ENCODE measurements at regions not wholly inside any gene's neighbourhood (a gene's known extent, or its start where the extent isn't known, plus 50 kb on each side); places are given as distances from the start of the nearest gene placed in this dataset.

DNA sequence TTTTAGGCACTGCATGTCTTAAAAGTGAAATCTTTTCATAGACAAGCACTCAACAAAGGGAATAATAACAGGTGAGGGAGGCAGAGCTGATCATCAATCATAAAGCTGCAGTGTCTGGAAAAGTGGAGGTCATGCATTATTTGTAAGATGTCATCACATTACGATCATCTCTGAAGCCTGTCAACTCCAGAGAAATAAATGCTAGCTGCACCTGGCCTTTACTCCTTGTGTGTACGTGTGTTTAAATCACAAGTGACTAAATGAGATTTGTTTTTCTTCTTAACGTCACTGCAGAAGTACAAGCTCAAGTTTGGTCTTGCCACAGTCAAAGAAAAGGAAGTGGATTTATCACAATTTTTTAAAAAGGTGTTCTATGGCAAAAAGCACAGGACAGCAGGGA, 275.5 kb upstream of the SGK1 start:
- no peaks in the 10 kb centered on the region for H3K4me1 ChIP-seq (ENCODE audit: control insufficient read depth in 1 of 2, insufficient read depth in 1 of 2, low read depth in 1 of 2, low read length in 1 of 2)
- no peak overlapping the region for H3K27ac ChIP-seq
- H3K9me3 ChIP-seq, result no peaks in the 10 kb centered on the region
- H3K36me3 ChIP-seq, result no peaks in the 10 kb centered on the region
- no peaks in the 10 kb centered on the region for H3K27me3 ChIP-seq
- TF ChIP-seq, protein P1, sequence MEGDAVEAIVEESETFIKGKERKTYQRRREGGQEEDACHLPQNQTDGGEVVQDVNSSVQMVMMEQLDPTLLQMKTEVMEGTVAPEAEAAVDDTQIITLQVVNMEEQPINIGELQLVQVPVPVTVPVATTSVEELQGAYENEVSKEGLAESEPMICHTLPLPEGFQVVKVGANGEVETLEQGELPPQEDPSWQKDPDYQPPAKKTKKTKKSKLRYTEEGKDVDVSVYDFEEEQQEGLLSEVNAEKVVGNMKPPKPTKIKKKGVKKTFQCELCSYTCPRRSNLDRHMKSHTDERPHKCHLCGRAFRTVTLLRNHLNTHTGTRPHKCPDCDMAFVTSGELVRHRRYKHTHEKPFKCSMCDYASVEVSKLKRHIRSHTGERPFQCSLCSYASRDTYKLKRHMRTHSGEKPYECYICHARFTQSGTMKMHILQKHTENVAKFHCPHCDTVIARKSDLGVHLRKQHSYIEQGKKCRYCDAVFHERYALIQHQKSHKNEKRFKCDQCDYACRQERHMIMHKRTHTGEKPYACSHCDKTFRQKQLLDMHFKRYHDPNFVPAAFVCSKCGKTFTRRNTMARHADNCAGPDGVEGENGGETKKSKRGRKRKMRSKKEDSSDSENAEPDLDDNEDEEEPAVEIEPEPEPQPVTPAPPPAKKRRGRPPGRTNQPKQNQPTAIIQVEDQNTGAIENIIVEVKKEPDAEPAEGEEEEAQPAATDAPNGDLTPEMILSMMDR (IDR thresholded peaks at IDR 0.05), result no peak
- no peak overlapping the region for H3K4me3 ChIP-seq (ENCODE audit: low read depth in 1 of 2, low read length in 1 of 2)

DNA sequence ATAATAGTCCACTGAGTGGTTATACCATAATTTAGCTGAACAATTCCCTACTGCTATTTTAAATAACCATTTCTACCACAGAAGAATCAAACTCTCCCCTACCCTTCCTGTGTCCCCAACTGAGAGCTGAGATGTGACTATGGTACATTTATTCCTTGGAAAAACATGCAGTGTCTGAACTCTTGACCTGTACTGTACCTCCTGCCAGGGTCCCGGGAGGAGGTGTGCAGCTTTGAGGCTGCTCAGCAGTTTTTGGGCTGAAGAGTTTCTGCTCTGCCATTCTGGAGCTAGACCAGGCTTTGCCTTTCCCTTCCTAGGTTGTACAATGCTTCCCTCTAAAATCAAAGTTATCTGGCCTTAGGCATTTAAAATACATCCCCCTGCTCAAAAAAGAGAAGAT, 275.1 kb upstream of the SGK1 start:
- TF ChIP-seq, protein P1 (IDR thresholded peaks at IDR 0.05), result no peak
- no peaks in the 10 kb centered on the region for H3K9me3 ChIP-seq
- H3K36me3 ChIP-seq, result no peaks in the 10 kb centered on the region
- no peaks in the 10 kb centered on the region for H3K27me3 ChIP-seq
- H3K27ac ChIP-seq, result no peak overlapping the region
- H3K4me1 ChIP-seq (ENCODE audit: control insufficient read depth in 1 of 2, insufficient read depth in 1 of 2, low read depth in 1 of 2, low read length in 1 of 2), result no peaks in the 10 kb centered on the region
- H3K4me3 ChIP-seq (ENCODE audit: low read depth in 1 of 2, low read length in 1 of 2), result no peak overlapping the region

DNA sequence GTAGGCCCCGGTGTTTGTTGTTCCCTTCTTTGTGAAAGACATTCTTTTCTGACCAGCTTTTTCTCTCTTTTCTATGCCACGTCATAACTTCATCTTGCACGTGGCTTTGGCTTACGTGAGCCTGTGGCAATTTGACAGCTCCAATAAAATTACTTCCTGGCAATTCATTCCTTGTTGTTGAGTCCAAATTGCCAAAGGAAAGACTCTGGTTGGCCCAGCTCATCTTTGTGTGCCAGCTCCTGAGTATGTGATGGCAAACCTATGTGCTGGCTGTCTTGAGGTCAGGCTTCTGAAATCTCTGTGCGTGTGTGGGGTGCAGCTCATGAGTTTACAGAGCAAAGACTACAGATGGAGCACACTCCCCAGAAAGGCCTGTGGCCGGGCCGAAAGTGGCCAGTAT, 272.5 kb upstream of the SGK1 start:
- Histone ChIP-seq H3K27me3 (no peaks in the 10 kb centered on the region), H3K9me3 (no peaks in the 10 kb centered on the region), H3K36me3 (no peaks in the 10 kb centered on the region), H3K27ac (no peak overlapping the region), H3K4me1 (ENCODE audit: control insufficient read depth in 1 of 2, insufficient read depth in 1 of 2, low read depth in 1 of 2, low read length in 1 of 2) (no peaks in the 10 kb centered on the region), H3K4me3 (ENCODE audit: low read depth in 1 of 2, low read length in 1 of 2) (no peak overlapping the region)
- TF ChIP-seq, protein P1 (IDR thresholded peaks at IDR 0.05), result no peak

DNA sequence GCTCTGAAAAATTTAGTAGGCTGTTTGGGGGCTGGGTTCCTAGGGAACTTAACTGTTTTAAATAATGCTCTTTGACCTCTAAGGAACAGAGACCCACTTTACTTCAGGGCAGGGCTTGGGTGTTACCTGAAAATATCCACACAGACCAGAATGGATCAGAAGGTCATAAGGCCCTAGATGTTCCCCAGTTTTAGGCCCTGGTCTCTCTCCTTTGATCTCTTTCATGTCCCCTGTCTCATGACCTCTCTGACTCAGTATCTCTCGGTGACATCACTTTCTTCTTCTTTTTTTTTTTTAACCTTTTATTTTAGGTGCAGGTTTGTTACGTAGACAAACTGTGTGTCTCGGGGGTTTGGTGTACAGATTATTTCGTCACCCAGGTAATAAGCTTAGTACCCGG, 272.1 kb upstream of the SGK1 start:
- Histone ChIP-seq H3K27ac (no peak overlapping the region), H3K4me3 (ENCODE audit: low read depth in 1 of 2, low read length in 1 of 2) (no peak overlapping the region), H3K27me3 (no peaks in the 10 kb centered on the region), H3K36me3 (no peaks in the 10 kb centered on the region), H3K9me3 (no peaks in the 10 kb centered on the region), H3K4me1 (ENCODE audit: control insufficient read depth in 1 of 2, insufficient read depth in 1 of 2, low read depth in 1 of 2, low read length in 1 of 2) (no peaks in the 10 kb centered on the region)
- TF ChIP-seq, protein P1 (IDR thresholded peaks at IDR 0.05), result no peak

DNA sequence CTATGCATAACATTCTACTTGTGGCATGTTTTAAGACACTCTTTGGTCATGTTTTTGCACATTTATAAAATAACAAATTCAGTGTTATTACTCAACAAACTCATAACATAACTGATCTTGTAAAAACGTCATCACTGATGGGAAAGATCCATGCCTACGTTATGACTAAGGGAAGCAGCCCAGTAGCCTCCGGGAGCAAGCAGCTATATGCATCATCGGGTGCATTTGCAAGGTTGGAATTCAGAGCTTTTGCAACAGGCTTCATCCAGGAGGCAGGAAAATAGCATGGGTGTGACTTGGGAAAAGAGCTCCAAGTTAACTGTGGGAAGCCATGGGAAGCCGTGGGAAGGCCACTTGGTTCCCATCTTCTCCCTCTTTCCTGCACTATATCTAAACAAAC, 271.6 kb upstream of the SGK1 start:
- H3K27ac ChIP-seq, result no peak overlapping the region
- no peaks in the 10 kb centered on the region for H3K9me3 ChIP-seq
- TF ChIP-seq, protein P1 (IDR thresholded peaks at IDR 0.05), result no peak
- no peaks in the 10 kb centered on the region for H3K4me1 ChIP-seq (ENCODE audit: control insufficient read depth in 1 of 2, insufficient read depth in 1 of 2, low read depth in 1 of 2, low read length in 1 of 2)
- no peaks in the 10 kb centered on the region for H3K36me3 ChIP-seq
- H3K27me3 ChIP-seq, result no peaks in the 10 kb centered on the region
- H3K4me3 ChIP-seq (ENCODE audit: low read depth in 1 of 2, low read length in 1 of 2), result no peak overlapping the region

DNA sequence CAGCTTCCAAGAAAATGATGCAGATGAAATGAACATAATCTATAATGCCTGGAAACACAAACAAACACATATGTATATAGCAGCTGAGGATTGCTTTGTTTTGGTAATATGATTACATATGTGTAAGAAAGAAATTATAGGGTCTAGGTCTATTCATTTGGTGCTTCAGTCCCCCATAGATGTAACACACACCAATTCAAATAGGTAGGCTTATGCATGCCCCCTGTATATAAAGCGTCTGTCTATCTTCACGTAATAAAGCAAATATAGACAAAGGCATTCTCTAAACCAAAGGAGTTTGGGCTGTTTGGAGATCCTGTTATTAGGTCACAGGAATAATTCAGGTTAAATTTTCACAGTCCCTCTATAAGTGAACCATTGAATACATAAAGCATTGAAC, 270.4 kb upstream of the SGK1 start:
- H3K4me3 ChIP-seq (ENCODE audit: low read depth in 1 of 2, low read length in 1 of 2), result no peak overlapping the region
- TF ChIP-seq, protein P1 (IDR thresholded peaks at IDR 0.05), result no peak
- H3K27me3 ChIP-seq, result no peaks in the 10 kb centered on the region
- H3K36me3 ChIP-seq, result no peaks in the 10 kb centered on the region
- H3K9me3 ChIP-seq, result no peaks in the 10 kb centered on the region
- H3K4me1 ChIP-seq (ENCODE audit: control insufficient read depth in 1 of 2, insufficient read depth in 1 of 2, low read depth in 1 of 2, low read length in 1 of 2), result no peaks in the 10 kb centered on the region
- H3K27ac ChIP-seq, result no peak overlapping the region
